Skeletal muscle satellite cell (primary cell): ENCODE measurements at regions not wholly inside any gene's neighbourhood (a gene's known extent, or its start where the extent isn't known, plus 50 kb on each side); places are given as distances from the start of the nearest gene placed in this dataset.

Experiments
- H3K27me3 ChIP-seq: 2 replicates; pipeline ENCODE4 v1.7.0; 2013; ENCODE audit warnings: low read length; ENCODE audit not compliant: control insufficient read depth, insufficient read depth
- H3K36me3 ChIP-seq: 2 replicates; pipeline ENCODE4 v1.7.0; 2013; ENCODE audit warnings: mild to moderate bottlenecking, control low read depth, low read length; ENCODE audit not compliant: insufficient read depth
- H3K4me1 ChIP-seq: 2 replicates; pipeline ENCODE4 v1.7.0; 2013; ENCODE audit warnings: low read length; ENCODE audit not compliant: control insufficient read depth, insufficient read depth
- H3K4me2 ChIP-seq: 2 replicates; pipeline ENCODE4 v1.7.0; 2013; ENCODE audit warnings: mild to moderate bottlenecking, low read length
- H3K4me3 ChIP-seq: 2 replicates; pipeline ENCODE4 v1.7.0; 2013; ENCODE audit warnings: low read length
- H3K9ac ChIP-seq: 2 replicates; pipeline ENCODE4 v1.7.0; 2013; ENCODE audit warnings: mild to moderate bottlenecking, low read depth, low read length, moderate library complexity
- H3K9me3 ChIP-seq: replicated peaks from 2 replicates; pipeline ENCODE4 v1.7.0; 2013; ENCODE audit warnings: mild to moderate bottlenecking, control low read depth, low read length

DNA sequence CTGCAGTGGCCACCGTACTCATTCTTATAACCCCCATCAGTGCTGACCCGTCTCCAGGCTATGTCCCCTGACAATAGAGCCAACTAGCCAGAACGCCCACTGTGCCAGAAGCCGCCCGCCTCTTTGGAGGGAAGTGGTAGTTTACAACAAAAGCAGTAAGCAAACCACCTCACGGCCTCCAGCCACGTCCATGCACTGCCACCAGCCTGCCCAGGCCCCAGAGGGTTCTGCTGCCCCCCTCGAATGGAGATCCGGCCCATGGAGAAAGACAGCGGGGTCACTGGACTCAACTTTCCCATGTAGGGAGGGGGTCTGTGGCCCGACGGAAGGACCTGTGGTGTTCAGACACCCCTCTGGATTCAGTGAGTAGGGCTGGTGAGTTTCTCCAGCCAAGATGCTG lies 340.3 kb downstream of the CTTN start:
- no peaks in the 10 kb centered on the region for H3K9me3 ChIP-seq
- no peak overlapping the region for H3K4me2 ChIP-seq
- no peaks in the 10 kb centered on the region for H3K27me3 ChIP-seq
- H3K4me1 ChIP-seq: no peaks in the 10 kb centered on the region
- H3K4me3 ChIP-seq: no peak overlapping the region
- H3K9ac ChIP-seq: no peak overlapping the region
- H3K36me3 ChIP-seq: no peaks in the 10 kb centered on the region

- Histone ChIP-seq H3K4me1 (no peaks in the 10 kb centered on the region), H3K9ac (no peak overlapping the region), H3K36me3 (no peaks in the 10 kb centered on the region), H3K27me3 (no peaks in the 10 kb centered on the region), H3K4me3 (no peak overlapping the region), H3K4me2 (no peak overlapping the region), H3K9me3 (no peaks in the 10 kb centered on the region)
These were observed 340.8 kb downstream of the CTTN start for GRCh38 chr11:70739091-70739490.

DNA sequence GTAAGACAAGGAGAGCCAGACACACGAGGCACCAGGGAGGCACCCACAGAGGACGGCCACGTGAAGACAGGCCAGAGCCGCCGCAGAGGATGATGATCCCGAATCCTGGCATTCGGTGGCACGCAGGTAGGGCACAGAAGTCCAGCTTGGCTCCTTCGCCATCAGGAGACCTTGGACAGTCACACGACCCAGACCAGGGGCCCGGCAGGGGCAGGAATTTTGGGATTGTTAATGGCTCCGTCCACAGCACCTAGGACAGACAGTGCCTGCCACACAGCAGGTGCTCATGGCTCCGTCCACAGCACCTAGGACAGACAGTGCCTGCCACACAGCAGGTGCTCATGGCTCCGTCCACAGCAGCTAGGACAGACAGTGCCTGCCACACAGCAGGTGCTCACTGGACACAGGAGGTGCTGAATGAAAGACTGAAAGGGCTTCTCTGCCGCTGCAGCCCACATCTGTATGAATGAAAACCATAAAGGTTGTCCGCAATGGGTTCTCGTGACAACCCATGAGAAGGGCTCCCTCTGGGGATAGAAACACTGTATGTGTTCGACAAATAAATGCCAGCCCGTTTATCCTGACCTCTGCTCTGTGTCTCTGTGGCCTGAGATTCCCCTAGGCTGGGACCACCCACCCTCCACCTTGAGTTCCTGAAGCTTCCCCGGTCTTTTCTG lies 341.6 kb downstream of the CTTN start:
- Histone ChIP-seq H3K9ac (no peak overlapping the region), H3K4me2 (no peak overlapping the region), H3K4me1 (no peaks in the 10 kb centered on the region), H3K36me3 (no peaks in the 10 kb centered on the region), H3K27me3 (no peaks in the 10 kb centered on the region), H3K9me3 (no peaks in the 10 kb centered on the region), H3K4me3 (no peak overlapping the region)

GRCh38 chr11:70740488-70740851 lies 342.1 kb downstream of the CTTN start:
- no peak overlapping the region for H3K4me2 ChIP-seq
- H3K36me3 ChIP-seq: no peaks in the 10 kb centered on the region
- H3K9ac ChIP-seq: no peak overlapping the region
- no peaks in the 10 kb centered on the region for H3K4me1 ChIP-seq
- H3K4me3 ChIP-seq: no peak overlapping the region
- no peaks in the 10 kb centered on the region for H3K9me3 ChIP-seq
- no peaks in the 10 kb centered on the region for H3K27me3 ChIP-seq

GRCh38 chr11:70741085-70741484 lies 342.8 kb downstream of the CTTN start:
- Histone ChIP-seq H3K27me3 (no peaks in the 10 kb centered on the region), H3K4me2 (no peak overlapping the region)

GRCh38 chr11:70742553-70743291 lies 344.4 kb downstream of the CTTN start:
- Histone ChIP-seq H3K4me1 (no peaks in the 10 kb centered on the region), H3K9ac (no peak overlapping the region), H3K27me3 (no peaks in the 10 kb centered on the region), H3K36me3 (no peaks in the 10 kb centered on the region), H3K4me2 (no peak overlapping the region), H3K4me3 (no peak overlapping the region), H3K9me3 (no peaks in the 10 kb centered on the region)

More at GRCh38 chr11:70741085-70741484, 342.8 kb downstream of the CTTN start:
- Histone ChIP-seq H3K9me3 (no peaks in the 10 kb centered on the region), H3K9ac (no peak overlapping the region), H3K36me3 (no peaks in the 10 kb centered on the region), H3K4me1 (no peaks in the 10 kb centered on the region), H3K4me3 (no peak overlapping the region)

- no peaks in the 10 kb centered on the region for H3K27me3 ChIP-seq
- no peak overlapping the region for H3K4me3 ChIP-seq
- H3K9me3 ChIP-seq: no peaks in the 10 kb centered on the region
- no peaks in the 10 kb centered on the region for H3K4me1 ChIP-seq
- H3K36me3 ChIP-seq: no peaks in the 10 kb centered on the region
- no peak overlapping the region for H3K4me2 ChIP-seq
- no peak overlapping the region for H3K9ac ChIP-seq
These were observed 345.0 kb downstream of the CTTN start for GRCh38 chr11:70743329-70743728.

GRCh38 chr11:70743941-70744351 lies 345.6 kb downstream of the CTTN start:
- Histone ChIP-seq H3K9me3 (no peaks in the 10 kb centered on the region), H3K4me3 (no peak overlapping the region), H3K9ac (no peak overlapping the region), H3K4me1 (no peaks in the 10 kb centered on the region), H3K27me3 (no peaks in the 10 kb centered on the region), H3K36me3 (no peaks in the 10 kb centered on the region), H3K4me2 (no peak overlapping the region)

- H3K4me2 ChIP-seq: no peak overlapping the region
- no peak overlapping the region for H3K9ac ChIP-seq
- no peaks in the 10 kb centered on the region for H3K27me3 ChIP-seq
- H3K4me3 ChIP-seq: no peak overlapping the region
- no peaks in the 10 kb centered on the region for H3K36me3 ChIP-seq
- no peaks in the 10 kb centered on the region for H3K4me1 ChIP-seq
- H3K9me3 ChIP-seq: no peaks in the 10 kb centered on the region
These were observed 346.3 kb downstream of the CTTN start for GRCh38 chr11:70744396-70745185.

DNA sequence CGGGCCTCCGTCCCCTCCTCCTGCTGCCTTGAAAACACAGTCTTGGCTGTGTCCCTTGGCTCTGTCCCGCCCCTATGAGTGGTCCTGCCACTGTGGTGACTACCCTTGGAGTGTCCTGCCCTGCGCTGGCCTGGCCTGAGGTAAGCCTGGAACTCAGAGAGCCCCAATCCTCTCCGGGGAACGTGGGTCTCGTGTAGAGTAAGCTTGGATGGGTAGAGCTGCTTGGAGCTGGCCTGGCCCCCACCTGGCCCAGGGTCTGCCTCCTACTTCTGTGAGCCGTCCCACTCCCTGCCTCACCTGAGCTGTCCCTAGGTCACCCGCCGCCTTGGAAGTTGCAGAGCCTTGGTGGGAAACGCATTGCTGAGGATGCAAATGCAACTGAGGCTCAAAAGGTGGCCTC lies 347.1 kb downstream of the CTTN start:
- H3K4me3 ChIP-seq: no peak overlapping the region
- no peaks in the 10 kb centered on the region for H3K27me3 ChIP-seq
- H3K4me2 ChIP-seq: no peak overlapping the region
- H3K36me3 ChIP-seq: no peaks in the 10 kb centered on the region
- no peak overlapping the region for H3K9ac ChIP-seq
- no peaks in the 10 kb centered on the region for H3K9me3 ChIP-seq
- H3K4me1 ChIP-seq: no peaks in the 10 kb centered on the region

- Histone ChIP-seq H3K4me3 (no peak overlapping the region), H3K9ac (no peak overlapping the region), H3K27me3 (no peaks in the 10 kb centered on the region), H3K9me3 (no peaks in the 10 kb centered on the region), H3K36me3 (no peaks in the 10 kb centered on the region), H3K4me1 (no peaks in the 10 kb centered on the region), H3K4me2 (no peak overlapping the region)
These were observed 347.6 kb downstream of the CTTN start for GRCh38 chr11:70745941-70746340.
